H54 (cell line): ENCODE measurements at regions not wholly inside any gene's neighbourhood (a gene's known extent, or its start where the extent isn't known, plus 50 kb on each side); places are given as distances from the start of the nearest gene placed in this dataset.

Experiments used
- DNase-seq: peaks from one replicate; pipeline ENCODE4 v3.0.0; 2011; ENCODE audit warnings: low spot score, mixed read lengths; ENCODE audit not compliant: insufficient read length
- FAIRE-seq: peaks from 3 replicates; lab custom pipeline; 2011; peaks lifted over from hg19 to GRCh38; lab: Jason Lieb, UNC
- POLR2A ChIP-seq: IDR thresholded peaks from 2 replicates; pipeline ENCODE4 v1.6.1; 2011; ENCODE audit warnings: low read depth, mild to moderate bottlenecking, low read length

DNA sequence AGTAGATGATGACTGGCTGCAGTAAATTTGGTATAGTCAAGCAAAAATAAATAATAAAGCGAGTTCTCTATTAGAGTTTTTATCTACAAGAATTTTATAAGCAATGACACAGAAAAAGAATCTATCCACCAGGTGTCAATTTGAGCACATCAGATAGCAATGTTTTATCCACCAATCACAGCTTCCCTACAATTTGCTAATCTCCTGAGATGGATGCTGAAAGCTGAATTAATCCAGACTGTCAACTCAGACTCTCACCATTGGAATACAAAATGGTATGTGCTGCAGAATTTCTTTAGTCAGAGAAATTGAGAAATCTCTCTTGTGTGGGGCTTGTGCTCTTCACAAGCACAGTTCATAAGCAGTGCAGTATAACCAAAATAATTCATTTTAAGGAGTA, 888.9 kb upstream of the GHITM start:
- no peak for FAIRE-seq
- DNase-seq = no peak
- TF ChIP-seq POLR2A = no peak

DNA sequence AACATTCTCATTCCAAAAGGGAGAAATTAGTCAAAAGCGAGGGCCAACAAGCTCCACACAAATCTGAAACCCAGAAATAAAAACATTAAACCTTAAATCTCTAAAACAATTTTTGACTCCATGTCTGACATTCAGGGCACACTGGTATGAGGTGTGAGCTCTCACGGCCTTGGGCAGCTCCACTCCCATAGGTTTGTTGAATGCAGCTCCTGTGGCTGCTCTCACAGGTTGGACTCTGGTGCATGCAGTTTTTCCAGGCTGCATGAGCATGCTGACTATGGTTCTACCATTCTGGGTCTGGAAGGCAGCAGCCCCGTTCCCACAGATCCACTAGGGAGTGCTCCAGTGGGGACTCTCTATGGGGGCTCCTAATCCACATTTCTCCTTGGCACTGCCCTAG, 887.1 kb upstream of the GHITM start:
- no peak for DNase-seq
- no peak for FAIRE-seq
- TF ChIP-seq POLR2A = no peak

DNA sequence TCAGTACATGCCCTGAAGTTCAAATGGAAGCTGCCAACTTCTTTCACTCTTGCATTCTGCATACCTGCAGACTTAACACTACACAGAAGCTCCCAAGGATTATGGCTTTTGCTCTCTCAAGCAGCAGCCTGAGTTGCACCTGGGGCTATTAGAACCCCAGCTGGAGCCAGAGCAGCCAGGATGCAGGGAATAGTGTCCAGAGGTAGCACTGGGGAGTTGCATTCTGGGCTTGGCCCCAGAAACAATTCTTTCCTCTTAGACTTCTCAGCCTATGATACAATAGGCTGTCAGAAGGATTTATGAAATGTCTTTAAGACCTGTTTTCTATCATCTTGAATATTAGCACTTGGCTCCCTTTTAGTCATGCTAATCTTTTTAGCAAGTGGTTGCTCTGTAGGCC, 886.7 kb upstream of the GHITM start:
- no peak for DNase-seq
- FAIRE-seq = no peak
- no peak for TF ChIP-seq POLR2A

DNA sequence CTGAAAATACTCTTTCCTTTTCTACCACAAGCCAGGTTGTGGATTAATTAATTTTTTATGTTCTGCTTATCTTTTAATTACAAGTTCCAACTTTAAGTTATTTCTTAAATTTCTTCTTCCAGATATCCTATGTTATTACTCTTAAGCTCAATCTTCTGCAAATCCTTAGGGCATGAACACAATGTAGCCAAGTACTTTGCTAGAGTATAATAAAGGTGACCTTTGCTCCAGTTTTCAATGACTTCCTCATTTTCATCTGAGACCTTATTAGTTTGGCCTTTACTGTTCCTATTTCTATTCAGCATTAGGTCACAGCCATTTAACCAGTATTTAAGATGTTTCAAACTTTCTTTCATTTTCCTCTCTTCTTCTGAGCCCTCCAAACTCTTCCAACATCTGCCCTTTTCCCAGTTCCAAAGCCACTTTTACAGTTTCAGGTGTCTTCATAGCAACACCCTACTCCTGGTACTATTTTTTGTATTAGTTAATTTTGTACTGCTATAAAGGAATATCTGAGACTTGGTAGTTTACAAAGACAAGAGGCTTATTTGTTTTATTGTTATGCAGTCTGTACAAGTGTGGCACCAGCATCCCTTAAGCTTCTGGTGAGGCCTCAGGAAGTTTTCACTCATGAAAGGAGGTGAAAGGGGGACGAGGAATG, 886.2 kb upstream of the GHITM start:
- no peak for TF ChIP-seq POLR2A
- no peak for DNase-seq
- no peak for FAIRE-seq

DNA sequence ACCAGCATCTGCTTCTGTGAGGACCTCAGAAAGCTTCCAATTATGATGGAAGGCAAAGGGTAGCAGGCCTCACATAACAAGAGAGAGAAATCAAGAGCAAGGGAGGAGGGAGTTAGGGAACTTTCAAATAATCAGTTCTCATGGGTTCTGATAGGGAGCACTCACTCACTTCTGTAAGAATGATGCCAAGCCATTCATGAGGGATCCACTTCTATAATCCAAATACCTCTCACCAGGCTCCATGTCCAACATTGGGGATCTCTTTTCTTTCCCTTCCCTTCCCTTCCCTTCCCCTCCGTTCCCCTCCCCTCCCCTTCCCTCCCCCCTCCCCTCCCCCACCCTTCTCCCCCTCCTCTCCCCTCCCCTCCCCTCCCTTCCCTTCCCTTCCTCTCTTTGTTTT, 884.6 kb upstream of the GHITM start:
- DNase-seq = no peak
- no peak for FAIRE-seq
- TF ChIP-seq POLR2A = no peak

DNA sequence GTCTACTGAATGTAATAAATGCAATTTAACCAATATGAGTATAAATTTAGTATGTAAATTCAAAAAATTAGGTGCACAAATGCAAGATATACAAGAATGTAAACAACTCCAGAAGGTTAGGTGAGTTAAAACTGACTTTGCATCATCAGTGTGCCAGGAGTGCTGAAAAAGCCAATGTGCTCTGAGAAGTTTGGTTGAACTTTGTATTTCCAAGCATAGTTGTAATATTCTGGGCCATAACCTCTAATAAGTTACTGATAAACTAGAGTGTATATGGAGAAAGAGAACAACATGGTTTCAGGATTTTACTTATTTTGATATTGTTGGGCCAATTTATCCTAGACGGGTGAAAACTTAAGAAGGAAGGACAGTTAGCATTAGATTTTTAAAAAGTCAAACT, 876.9 kb upstream of the GHITM start:
- no peak for TF ChIP-seq POLR2A
- no peak for FAIRE-seq
- no peak for DNase-seq

DNA sequence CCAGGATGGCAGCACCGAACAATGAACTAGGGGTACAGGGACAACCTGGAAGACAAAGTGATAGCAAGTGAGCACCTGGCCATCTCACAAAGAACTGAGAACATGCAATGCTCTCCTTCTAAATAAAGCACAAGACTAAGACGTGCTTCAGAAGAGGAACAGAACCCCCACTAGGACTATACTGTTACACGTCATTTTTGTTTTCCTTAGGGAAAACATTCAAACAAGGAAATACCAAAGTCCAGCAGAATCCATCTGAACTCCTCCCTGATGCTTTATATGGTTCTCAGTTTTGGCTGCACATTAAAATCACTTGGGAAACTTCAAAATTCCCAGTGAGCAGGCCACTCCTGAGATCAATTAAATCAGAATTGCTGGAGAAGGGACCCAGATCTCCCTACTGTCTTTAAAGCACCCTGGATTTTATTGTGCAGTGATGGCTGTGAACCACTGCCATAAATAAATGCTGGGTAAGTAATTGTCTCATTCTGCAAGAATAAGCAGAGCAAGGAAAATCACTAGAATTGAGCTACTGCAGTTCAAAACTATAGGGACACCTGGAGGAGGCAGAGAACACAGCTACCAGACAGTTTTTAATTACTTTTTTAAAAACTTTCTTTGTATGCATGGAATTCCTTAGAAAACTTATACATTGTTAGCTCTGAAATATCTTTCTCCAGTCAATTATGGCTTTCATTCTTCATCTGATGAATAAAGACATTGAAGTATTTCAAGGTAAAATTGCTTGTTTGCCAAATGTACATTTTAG, 866.5 kb upstream of the GHITM start:
- FAIRE-seq (no peak), DNase-seq (no peak)
- TF ChIP-seq POLR2A = no peak

DNA sequence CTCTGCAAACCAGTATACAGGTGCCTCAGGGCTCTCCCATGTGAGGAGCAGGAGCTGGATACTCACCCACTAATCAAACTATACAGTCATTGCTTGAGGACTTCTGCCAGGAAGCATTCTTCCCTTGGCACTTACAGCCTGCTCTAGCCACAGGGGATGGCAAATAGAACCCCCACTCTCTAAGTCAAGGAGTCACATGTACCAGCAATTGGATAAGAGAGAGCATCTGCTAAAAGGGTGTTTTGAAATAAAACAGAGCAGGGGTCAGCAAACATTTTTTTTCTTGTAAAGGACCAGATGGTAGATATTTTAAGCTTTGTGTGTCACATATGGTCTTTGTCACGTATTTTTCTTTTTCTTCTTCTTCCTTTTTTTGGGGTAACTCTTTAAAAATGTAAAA, 865.2 kb upstream of the GHITM start:
- no peak for FAIRE-seq
- no peak for DNase-seq
- no peak for TF ChIP-seq POLR2A

DNA sequence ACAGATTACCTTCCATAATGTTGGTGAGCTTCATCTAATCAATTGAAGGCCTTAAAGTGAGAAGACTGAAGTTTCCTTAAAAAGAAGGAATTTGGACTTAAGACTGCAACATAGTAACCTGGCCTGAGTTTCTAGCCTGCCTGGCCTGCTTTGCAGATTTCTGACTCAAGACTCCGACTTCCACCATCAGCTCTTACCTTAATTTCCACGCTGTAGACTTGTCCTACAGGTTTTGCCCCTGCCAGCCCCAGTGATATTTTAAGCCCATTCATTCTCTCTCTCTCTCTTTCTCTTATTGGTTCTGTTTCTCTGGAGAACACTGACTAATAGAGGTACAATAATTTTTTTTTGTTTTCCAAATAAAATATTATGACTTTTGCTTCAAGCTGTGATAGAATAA, 862.3 kb upstream of the GHITM start:
- DNase-seq (no peak), FAIRE-seq (no peak)
- TF ChIP-seq POLR2A = no peak

DNA sequence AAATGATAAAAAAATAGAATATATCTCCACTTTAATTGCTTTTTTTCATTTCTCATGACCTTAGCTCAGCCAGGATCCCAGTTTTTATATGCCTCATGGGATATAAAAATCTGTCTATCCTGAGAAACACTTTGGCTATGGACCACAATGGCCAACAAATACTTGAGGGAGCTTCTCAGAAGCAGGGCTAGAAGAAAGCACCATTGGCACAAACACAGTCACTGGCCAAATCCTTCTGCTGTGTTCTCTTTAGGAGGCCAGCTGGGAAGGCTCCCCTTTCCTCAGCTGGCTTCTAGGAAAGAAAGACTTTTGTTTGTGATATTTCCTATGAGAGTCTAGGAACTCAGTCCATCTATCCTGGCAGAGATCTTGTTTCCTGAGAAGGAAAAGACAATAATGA, 856.2 kb upstream of the GHITM start:
- TF ChIP-seq POLR2A = no peak
- DNase-seq = no peak
- FAIRE-seq = no peak

DNA sequence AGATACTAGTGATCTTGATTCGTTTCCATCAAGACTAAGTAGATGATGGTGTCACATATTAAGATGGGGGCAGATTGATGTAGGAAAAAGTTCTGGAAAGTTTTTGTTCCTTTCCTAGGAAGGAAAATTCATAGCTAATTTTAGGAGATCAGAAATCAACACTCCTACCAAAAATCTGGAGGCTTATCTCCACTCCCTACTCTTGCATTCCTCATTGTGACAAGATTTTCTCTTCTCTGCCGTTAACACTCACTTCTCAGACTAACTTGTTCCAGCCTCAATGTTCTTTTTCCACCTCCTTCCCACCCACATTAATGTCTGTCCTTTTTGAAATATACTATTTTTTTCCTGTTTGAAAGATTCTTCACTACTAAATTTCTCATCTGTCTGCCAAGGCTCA, 851.9 kb upstream of the GHITM start:
- FAIRE-seq (no peak), DNase-seq (no peak)
- no peak for TF ChIP-seq POLR2A

DNA sequence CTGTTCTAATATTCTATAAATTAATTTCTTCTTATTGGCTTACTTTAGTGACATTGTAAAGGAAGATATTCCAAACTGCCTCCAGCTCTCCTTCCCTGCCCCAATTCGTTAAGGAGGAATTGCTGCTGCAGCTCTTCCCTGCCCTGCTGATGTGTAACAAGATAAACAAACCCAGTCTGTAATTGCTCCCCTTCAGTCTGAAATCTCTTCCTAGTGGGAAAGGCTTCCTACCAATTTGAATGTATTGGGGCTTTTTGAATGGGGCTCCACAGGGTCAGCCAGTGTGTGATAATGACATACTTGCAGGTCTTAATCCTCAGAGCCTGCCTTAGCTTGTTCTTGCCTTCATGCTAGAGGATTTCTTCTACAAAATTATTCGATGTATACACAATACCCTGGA, 849.9 kb upstream of the GHITM start:
- no peak for TF ChIP-seq POLR2A
- DNase-seq (no peak), FAIRE-seq (no peak)

DNA sequence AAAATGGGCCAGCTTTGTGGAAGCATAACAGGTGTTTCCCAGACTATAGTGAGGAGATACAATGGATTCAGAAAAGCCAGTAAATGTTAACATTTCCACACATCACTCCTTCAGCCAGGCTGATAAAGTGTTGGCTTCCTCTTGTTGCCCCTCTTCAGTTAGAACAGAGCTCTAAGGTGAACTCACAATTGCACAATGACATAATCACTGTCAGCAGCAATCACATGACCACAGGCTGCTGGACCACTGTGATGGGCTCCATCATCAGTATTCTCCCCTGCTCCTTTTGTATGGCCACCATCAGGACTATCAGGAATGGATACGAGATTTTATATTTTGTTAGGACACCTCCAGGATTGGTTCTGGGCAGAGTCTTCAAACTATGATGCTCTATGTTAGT, 849.4 kb upstream of the GHITM start:
- FAIRE-seq = no peak
- no peak for DNase-seq
- TF ChIP-seq POLR2A = no peak

DNA sequence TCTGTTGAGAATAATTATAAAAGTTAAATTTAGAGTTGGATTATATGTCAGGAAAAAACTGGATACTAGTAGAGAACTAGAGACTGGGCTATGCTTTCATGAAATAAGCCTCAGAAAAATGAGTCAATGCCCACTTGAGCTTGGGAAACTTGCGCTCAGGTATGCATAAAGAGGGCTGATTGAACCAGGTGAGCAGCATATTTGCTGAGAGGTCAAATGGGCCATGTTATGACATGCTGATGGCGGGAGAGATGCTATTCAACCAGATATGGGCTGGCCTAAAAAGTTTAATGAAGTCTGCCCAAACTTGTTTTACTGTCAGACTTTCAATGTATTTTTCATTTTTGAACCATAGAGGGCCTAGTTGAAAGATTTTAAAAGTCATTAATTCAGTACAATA, 837.6 kb upstream of the GHITM start:
- FAIRE-seq (no peak), DNase-seq (no peak)
- TF ChIP-seq POLR2A = no peak

DNA sequence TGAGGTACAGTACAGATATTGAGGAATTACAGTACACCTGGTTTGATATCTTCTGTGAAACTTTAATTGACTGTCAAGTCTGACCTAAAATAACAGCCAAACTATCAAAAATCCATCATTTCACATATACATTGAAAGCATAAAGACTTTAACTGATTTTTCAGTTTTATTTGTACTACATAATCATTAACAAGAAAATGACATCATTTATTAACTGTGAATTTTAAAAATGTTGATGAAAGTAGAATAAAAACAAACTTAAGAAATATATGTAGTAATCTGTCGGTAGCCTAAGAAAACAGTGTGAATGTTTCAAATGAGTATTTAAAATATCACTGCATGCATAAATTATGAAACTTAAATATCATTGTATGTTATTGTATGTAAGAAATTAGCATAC, 836.7 kb upstream of the GHITM start:
- TF ChIP-seq POLR2A = no peak
- FAIRE-seq (no peak), DNase-seq (no peak)
